ENCODE measurements at regions not wholly inside any gene's neighbourhood (a gene's known extent, or its start where the extent isn't known, plus 50 kb on each side); places are given as distances from the start of the nearest gene placed in this dataset.

- in situ Hi-C loops (cut with HindIII; ENCODE audit: low pct_unique_long_range_greater_than_20kb, low sequenced_read_pairs), result no loop called here
- no peaks in the 10 kb centered on the region for H3K4me1 ChIP-seq (ENCODE audit: control insufficient read depth, insufficient read depth, low read length)
- H3K27me3 ChIP-seq (ENCODE audit: control insufficient read depth, insufficient read depth, low read length), result no peaks in the 10 kb centered on the region
- ChIA-PET POLR2A (no interaction called here), CTCF (no interaction called here)
- no TSS peak for BruUV-seq (replicated peaks)
- DNase-seq (ENCODE audit: low read depth, low spot score), result no peak
- intact Hi-C loops (cut with micrococcal nuclease; ENCODE audit: unreplicated experiment), result no loop called here
- H3K27ac ChIP-seq (ENCODE audit: low read length), result no peak overlapping the region
- no peak for ATAC-seq
- no peak overlapping the region for H3K4me3 ChIP-seq (ENCODE audit: low read depth in 2 of 2, low read length in 2 of 2)
- no peaks in the 10 kb centered on the region for H3K9me3 ChIP-seq (ENCODE audit: control insufficient read depth, insufficient read depth, low read depth, low read length)
- TF ChIP-seq CTCF (IDR thresholded peaks at IDR 0.05) (no peak), POLR2AphosphoS5 (IDR thresholded peaks at IDR 0.05; ENCODE audit: low read depth, low read length) (no peak), SIN3A (IDR thresholded peaks at IDR 0.05; ENCODE audit: borderline replicate concordance, insufficient read depth, low read depth, low read length) (no peak), TCF7L2 (IDR thresholded peaks at IDR 0.05; ENCODE audit: low read depth, low read length) (no peak)
- TF ChIP-seq, protein P1, sequence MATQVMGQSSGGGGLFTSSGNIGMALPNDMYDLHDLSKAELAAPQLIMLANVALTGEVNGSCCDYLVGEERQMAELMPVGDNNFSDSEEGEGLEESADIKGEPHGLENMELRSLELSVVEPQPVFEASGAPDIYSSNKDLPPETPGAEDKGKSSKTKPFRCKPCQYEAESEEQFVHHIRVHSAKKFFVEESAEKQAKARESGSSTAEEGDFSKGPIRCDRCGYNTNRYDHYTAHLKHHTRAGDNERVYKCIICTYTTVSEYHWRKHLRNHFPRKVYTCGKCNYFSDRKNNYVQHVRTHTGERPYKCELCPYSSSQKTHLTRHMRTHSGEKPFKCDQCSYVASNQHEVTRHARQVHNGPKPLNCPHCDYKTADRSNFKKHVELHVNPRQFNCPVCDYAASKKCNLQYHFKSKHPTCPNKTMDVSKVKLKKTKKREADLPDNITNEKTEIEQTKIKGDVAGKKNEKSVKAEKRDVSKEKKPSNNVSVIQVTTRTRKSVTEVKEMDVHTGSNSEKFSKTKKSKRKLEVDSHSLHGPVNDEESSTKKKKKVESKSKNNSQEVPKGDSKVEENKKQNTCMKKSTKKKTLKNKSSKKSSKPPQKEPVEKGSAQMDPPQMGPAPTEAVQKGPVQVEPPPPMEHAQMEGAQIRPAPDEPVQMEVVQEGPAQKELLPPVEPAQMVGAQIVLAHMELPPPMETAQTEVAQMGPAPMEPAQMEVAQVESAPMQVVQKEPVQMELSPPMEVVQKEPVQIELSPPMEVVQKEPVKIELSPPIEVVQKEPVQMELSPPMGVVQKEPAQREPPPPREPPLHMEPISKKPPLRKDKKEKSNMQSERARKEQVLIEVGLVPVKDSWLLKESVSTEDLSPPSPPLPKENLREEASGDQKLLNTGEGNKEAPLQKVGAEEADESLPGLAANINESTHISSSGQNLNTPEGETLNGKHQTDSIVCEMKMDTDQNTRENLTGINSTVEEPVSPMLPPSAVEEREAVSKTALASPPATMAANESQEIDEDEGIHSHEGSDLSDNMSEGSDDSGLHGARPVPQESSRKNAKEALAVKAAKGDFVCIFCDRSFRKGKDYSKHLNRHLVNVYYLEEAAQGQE (IDR thresholded peaks at IDR 0.05; ENCODE audit: insufficient read depth in 1 of 2, low read depth in 2 of 2, low read length in 1 of 2), result no peak
- H3K36me3 ChIP-seq (ENCODE audit: control insufficient read depth, insufficient read depth, low read length), result no peaks in the 10 kb centered on the region
These were observed 208.4 kb upstream of the CDH4 start for GRCh38 chr20:61043681-61044080.

- DNase-seq (ENCODE audit: low read depth, low spot score), result no peak
- ChIA-PET POLR2A (no interaction called here), CTCF (no interaction called here)
- in situ Hi-C loops (cut with HindIII; ENCODE audit: low pct_unique_long_range_greater_than_20kb, low sequenced_read_pairs), result no loop called here
- no TSS peak for BruUV-seq (replicated peaks)
- TF ChIP-seq CTCF (IDR thresholded peaks at IDR 0.05), result no peak
- TF ChIP-seq SIN3A (IDR thresholded peaks at IDR 0.05; ENCODE audit: borderline replicate concordance, insufficient read depth, low read depth, low read length), result no peak
- no peak for TF ChIP-seq TCF7L2 (IDR thresholded peaks at IDR 0.05; ENCODE audit: low read depth, low read length)
- TF ChIP-seq POLR2AphosphoS5 (IDR thresholded peaks at IDR 0.05; ENCODE audit: low read depth, low read length), result no peak
- TF ChIP-seq, protein P1 (IDR thresholded peaks at IDR 0.05; ENCODE audit: insufficient read depth in 1 of 2, low read depth in 2 of 2, low read length in 1 of 2), result no peak
- intact Hi-C loops (cut with micrococcal nuclease; ENCODE audit: unreplicated experiment), result no loop called here
- Histone ChIP-seq H3K9me3 (ENCODE audit: control insufficient read depth, insufficient read depth, low read depth, low read length) (no peaks in the 10 kb centered on the region), H3K4me1 (ENCODE audit: control insufficient read depth, insufficient read depth, low read length) (no peaks in the 10 kb centered on the region), H3K4me3 (ENCODE audit: low read depth in 2 of 2, low read length in 2 of 2) (no peak overlapping the region), H3K27ac (ENCODE audit: low read length) (no peak overlapping the region), H3K36me3 (ENCODE audit: control insufficient read depth, insufficient read depth, low read length) (no peaks in the 10 kb centered on the region), H3K27me3 (ENCODE audit: control insufficient read depth, insufficient read depth, low read length) (no peaks in the 10 kb centered on the region)
- ATAC-seq, result no peak
These were observed 207.6 kb upstream of the CDH4 start for GRCh38 chr20:61044499-61044898.

Data from Panc1 (cell line).